ENCODE measurements at regions not wholly inside any gene's neighbourhood (a gene's known extent, or its start where the extent isn't known, plus 50 kb on each side); places are given as distances from the start of the nearest gene placed in this dataset.

GRCh38 chrX:116226665-116227484, 56.3 kb downstream of the AGTR2 start:
- Histone ChIP-seq H3K4me3 (ENCODE audit: low read depth, low read length) (no peak overlapping the region), H3K9me3 (no peaks in the 10 kb centered on the region), H3K36me3 (no peaks in the 10 kb centered on the region), H3K27me3 (no peaks in the 10 kb centered on the region), H3K4me1 (no peaks in the 10 kb centered on the region)
- no peak for TF ChIP-seq CTCF (IDR thresholded peaks at IDR 0.05; ENCODE audit: low read depth, low read length)
- DNase-seq: no peak

DNA sequence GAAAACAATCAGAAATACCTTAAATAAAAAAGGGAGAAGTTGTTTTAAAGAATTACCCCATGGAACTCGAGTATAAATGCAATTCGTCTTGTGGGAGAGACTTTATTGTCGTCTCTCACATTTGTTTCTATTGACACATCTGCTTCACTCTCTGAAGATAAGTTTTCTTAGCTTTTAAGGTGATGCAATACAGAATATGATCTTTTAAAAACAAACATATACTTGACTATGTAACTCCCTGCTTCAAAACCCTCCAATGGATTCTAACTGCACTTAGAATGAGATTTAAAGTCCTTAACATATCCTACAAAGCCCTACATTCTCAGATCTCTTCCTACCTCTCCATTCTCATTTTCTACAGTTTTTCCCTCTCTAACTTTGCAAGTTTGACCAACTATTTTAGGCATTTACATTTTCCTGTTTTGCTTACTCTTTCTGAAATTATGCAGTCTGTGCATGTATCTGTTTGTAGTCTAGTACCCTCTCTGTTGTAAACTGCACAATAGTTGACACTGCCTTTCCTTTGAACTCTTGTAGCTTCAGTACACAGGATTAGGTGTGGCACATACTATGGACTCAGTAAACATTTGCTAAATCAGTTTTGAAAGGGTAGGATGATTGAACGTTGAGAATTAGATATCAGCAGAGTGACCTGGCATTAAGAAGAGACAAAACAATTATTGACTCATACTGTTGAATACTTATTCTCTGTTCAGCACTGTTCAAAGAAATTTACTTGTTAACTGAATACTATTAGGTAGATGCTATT, 59.8 kb downstream of the AGTR2 start:
- TF ChIP-seq CTCF (IDR thresholded peaks at IDR 0.05; ENCODE audit: low read depth, low read length): no peak
- Histone ChIP-seq H3K4me3 (ENCODE audit: low read depth, low read length) (no peak overlapping the region), H3K9me3 (no peaks in the 10 kb centered on the region), H3K4me1 (no peaks in the 10 kb centered on the region), H3K27me3 (no peaks in the 10 kb centered on the region), H3K36me3 (no peaks in the 10 kb centered on the region)
- DNase-seq: no peak

- Histone ChIP-seq H3K4me1 (no peaks in the 10 kb centered on the region), H3K4me3 (ENCODE audit: low read depth, low read length) (no peak overlapping the region), H3K36me3 (no peaks in the 10 kb centered on the region), H3K27me3 (no peaks in the 10 kb centered on the region), H3K9me3 (no peaks in the 10 kb centered on the region)
- TF ChIP-seq CTCF (IDR thresholded peaks at IDR 0.05; ENCODE audit: low read depth, low read length): no peak
- DNase-seq: no peak
Observed at GRCh38 chrX:116232833-116233232, 62.3 kb downstream of the AGTR2 start.

GRCh38 chrX:116236666-116237065, 66.1 kb downstream of the AGTR2 start:
- Histone ChIP-seq H3K4me1 (no peaks in the 10 kb centered on the region), H3K27me3 (no peaks in the 10 kb centered on the region), H3K36me3 (no peaks in the 10 kb centered on the region), H3K4me3 (ENCODE audit: low read depth, low read length) (no peak overlapping the region), H3K9me3 (no peaks in the 10 kb centered on the region)
- DNase-seq: no peak
- no peak for TF ChIP-seq CTCF (IDR thresholded peaks at IDR 0.05; ENCODE audit: low read depth, low read length)

- Histone ChIP-seq H3K9me3 (no peaks in the 10 kb centered on the region), H3K27me3 (no peaks in the 10 kb centered on the region), H3K36me3 (no peaks in the 10 kb centered on the region), H3K4me3 (ENCODE audit: low read depth, low read length) (no peak overlapping the region), H3K4me1 (no peaks in the 10 kb centered on the region)
- no peak for DNase-seq
- no peak for TF ChIP-seq CTCF (IDR thresholded peaks at IDR 0.05; ENCODE audit: low read depth, low read length)
Observed at GRCh38 chrX:116238093-116238492, 67.5 kb downstream of the AGTR2 start.
